GM23338 (cell line): ENCODE measurements at regions not wholly inside any gene's neighbourhood (a gene's known extent, or its start where the extent isn't known, plus 50 kb on each side); places are given as distances from the start of the nearest gene placed in this dataset.

ENCODE experiments used
- ATAC-seq: fragments of 200-7000 bp; cut with Tn5 transposase; 3 replicates; pipeline ENCODE4 v1.9.1; 2020
- DNase-seq: peaks from one replicate; pipeline ENCODE4 v3.0.0-alpha.2; 2015; ENCODE audit warnings: low spot score
- H2AFZ ChIP-seq: fragments of 200-600 bp; sonication (generic); 2 replicates; pipeline ENCODE4 v1.8.0; 2016; ENCODE audit warnings: antibody characterized with exemption, mild to moderate bottlenecking, moderate library complexity
- H3F3A ChIP-seq: fragments of 200-600 bp; sonication (generic); replicated peaks from 2 replicates; pipeline ENCODE4 v1.8.0; 2017; ENCODE audit warnings: antibody characterized with exemption, mixed run types, low read depth
- H3K27ac ChIP-seq: fragments of 200-600 bp; sonication (generic); 2 replicates; pipeline ENCODE4 v1.6.1; 2016; ENCODE audit warnings: low read depth
- H3K27me3 ChIP-seq: fragments of 200-600 bp; sonication (generic); 2 replicates; pipeline ENCODE4 v1.8.0; 2016; ENCODE audit warnings: mild to moderate bottlenecking, mixed run types, moderate library complexity; ENCODE audit not compliant: insufficient read depth
- H3K36me3 ChIP-seq: fragments of 200-600 bp; sonication (generic); 2 replicates; pipeline ENCODE4 v1.8.0; 2016; ENCODE audit warnings: mild to moderate bottlenecking; ENCODE audit not compliant: insufficient read depth
- H3K4me1 ChIP-seq: fragments of 200-600 bp; sonication (generic); 2 replicates; pipeline ENCODE4 v1.8.0; 2016; ENCODE audit warnings: mild to moderate bottlenecking, moderate library complexity; ENCODE audit not compliant: insufficient read depth
- H3K4me2 ChIP-seq: fragments of 200-600 bp; sonication (generic); 2 replicates; pipeline ENCODE4 v1.7.1; 2017; ENCODE audit warnings: mixed run types
- H3K4me3 ChIP-seq: fragments of 200-600 bp; sonication (generic); 2 replicates; pipeline ENCODE4 v1.6.1; 2016; ENCODE audit warnings: mixed run types
- H3K79me2 ChIP-seq: fragments of 200-600 bp; sonication (generic); replicated peaks from 2 replicates; pipeline ENCODE4 v1.8.0; 2017; ENCODE audit warnings: mild to moderate bottlenecking; ENCODE audit not compliant: insufficient read depth
- H3K9me2 ChIP-seq: fragments of 200-600 bp; sonication (generic); 2 replicates; pipeline ENCODE4 v1.8.0; 2017; ENCODE audit not compliant: insufficient read depth
- H4K20me1 ChIP-seq: fragments of 200-600 bp; sonication (generic); replicated peaks from 2 replicates; pipeline ENCODE4 v1.8.0; 2017; ENCODE audit warnings: mild to moderate bottlenecking; ENCODE audit not compliant: insufficient read depth
- H3K27ac Mint-ChIP-seq: 2 replicates; pipeline ENCODE4 v1.8.0; 2020; ENCODE audit warnings: inconsistent platforms, mild to moderate bottlenecking, moderate library complexity, mixed read lengths
- H3K27me3 Mint-ChIP-seq: 3 replicates; pipeline ENCODE4 v1.8.0; 2022; ENCODE audit warnings: low read depth, mild to moderate bottlenecking, moderate library complexity, mixed read lengths, inconsistent platforms; ENCODE audit not compliant: insufficient read depth, poor library complexity
- H3K36me3 Mint-ChIP-seq: 3 replicates; pipeline ENCODE4 v1.8.0; 2021; ENCODE audit warnings: low read depth, mild to moderate bottlenecking, inconsistent platforms, moderate library complexity, mixed read lengths
- H3K4me1 Mint-ChIP-seq: 3 replicates; pipeline ENCODE4 v1.8.0; 2020; ENCODE audit warnings: mild to moderate bottlenecking, inconsistent platforms, mixed read lengths
- H3K4me3 Mint-ChIP-seq: 3 replicates; pipeline ENCODE4 v1.8.0; 2021; ENCODE audit warnings: moderate library complexity, mild to moderate bottlenecking, inconsistent platforms, mixed read lengths
- H3K9me3 Mint-ChIP-seq: 3 replicates; pipeline ENCODE4 v1.8.0; 2020; ENCODE audit warnings: moderate library complexity, mild to moderate bottlenecking, inconsistent platforms, mixed read lengths
- CREB1 ChIP-seq: fragments of 250-450 bp; sonication (Bioruptor Pico); IDR thresholded peaks from 2 replicates; pipeline ENCODE4 v1.5.0; 2020; ENCODE audit warnings: low read depth, mild to moderate bottlenecking, moderate library complexity
- NANOG ChIP-seq: IDR thresholded peaks from 2 replicates; pipeline ENCODE4 v1.6.1; 2016; ENCODE audit warnings: antibody characterized with exemption, borderline replicate concordance
- ZNF114 ChIP-seq: fragments of 250-450 bp; sonication (Bioruptor Pico); IDR thresholded peaks from 2 replicates; pipeline ENCODE4 v1.5.0; 2020; ENCODE audit warnings: mild to moderate bottlenecking, moderate library complexity
- TF ChIP-seq, protein P1 (sequence below), 2 experiments: fragments of 200-600 bp in 1 of 2; sonication (generic) in 1 of 2; conservative IDR thresholded peaks; 2 replicates each; pipeline versions ENCODE4 v1.5.1 to v1.6.1; 2016 to 2017; ENCODE audit warnings: antibody characterized with exemption in 2 of 2, low read depth in 2 of 2, mild to moderate bottlenecking in 2 of 2, moderate library complexity in 1 of 2
- TF ChIP-seq, protein P2 (sequence below): IDR thresholded peaks from 2 replicates; pipeline ENCODE4 v1.6.1; 2016; ENCODE audit warnings: antibody characterized with exemption
- TF ChIP-seq, protein P3 (sequence below): IDR thresholded peaks from one replicate; pipeline ENCODE4 v1.6.1; 2018; ENCODE audit warnings: antibody characterized with exemption; ENCODE audit not compliant: unreplicated experiment

DNA sequence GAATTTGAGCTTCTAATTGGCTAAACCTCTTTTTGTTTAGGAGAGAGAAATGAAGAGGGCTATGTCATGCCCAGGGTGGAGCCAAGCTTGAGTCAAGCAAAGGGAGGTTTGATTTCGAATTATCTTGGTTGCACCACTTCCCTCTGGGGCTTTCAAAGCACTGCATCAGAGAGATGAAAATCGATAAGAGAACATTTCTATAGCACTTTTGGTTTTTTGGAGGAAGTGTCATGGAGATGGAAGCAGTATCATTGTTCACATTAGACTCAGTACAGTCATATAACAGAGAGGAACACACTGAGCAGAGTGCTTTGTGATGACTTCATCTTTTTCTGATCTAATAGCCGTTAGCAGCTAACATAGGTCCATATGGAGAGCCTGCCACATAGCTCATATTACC, 120.3 kb upstream of the UXS1 start (continued):
- TF ChIP-seq, protein P1, sequence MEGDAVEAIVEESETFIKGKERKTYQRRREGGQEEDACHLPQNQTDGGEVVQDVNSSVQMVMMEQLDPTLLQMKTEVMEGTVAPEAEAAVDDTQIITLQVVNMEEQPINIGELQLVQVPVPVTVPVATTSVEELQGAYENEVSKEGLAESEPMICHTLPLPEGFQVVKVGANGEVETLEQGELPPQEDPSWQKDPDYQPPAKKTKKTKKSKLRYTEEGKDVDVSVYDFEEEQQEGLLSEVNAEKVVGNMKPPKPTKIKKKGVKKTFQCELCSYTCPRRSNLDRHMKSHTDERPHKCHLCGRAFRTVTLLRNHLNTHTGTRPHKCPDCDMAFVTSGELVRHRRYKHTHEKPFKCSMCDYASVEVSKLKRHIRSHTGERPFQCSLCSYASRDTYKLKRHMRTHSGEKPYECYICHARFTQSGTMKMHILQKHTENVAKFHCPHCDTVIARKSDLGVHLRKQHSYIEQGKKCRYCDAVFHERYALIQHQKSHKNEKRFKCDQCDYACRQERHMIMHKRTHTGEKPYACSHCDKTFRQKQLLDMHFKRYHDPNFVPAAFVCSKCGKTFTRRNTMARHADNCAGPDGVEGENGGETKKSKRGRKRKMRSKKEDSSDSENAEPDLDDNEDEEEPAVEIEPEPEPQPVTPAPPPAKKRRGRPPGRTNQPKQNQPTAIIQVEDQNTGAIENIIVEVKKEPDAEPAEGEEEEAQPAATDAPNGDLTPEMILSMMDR (conservative IDR thresholded peaks at IDR 0.05; ENCODE audit: low read depth in 2 of 2), result no peak
- TF ChIP-seq CREB1, result no peak

DNA sequence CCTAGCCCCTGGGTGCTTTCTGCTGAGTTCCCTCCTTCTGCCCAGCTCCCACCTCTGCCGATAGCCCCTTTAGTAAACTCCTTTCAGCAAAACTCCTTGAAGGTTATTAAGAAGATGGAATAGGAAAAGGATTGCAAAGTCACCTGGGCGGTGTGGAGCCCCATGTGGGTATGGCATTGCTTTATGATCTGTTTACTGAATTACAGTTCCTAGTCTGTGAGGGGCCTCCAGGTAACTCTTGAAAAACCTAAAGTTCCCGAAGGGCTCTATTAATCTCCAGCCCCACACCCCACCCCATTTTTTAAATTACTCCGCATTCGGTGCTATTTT, 116.9 kb upstream of the UXS1 start:
- Histone ChIP-seq H3F3A (no peaks in the 10 kb centered on the region), H3K27me3 (no peaks in the 10 kb centered on the region), H3K9me2 (no peaks in the 10 kb centered on the region), H4K20me1 (no peaks in the 10 kb centered on the region), H3K4me1 (no peaks in the 10 kb centered on the region), H3K79me2 (no peaks in the 10 kb centered on the region), H2AFZ (peak overlapping the region; percentile 96), H3K4me3 (no peak overlapping the region), H3K36me3 (no peaks in the 10 kb centered on the region), H3K4me2 (no peak overlapping the region), H3K27ac (no peak overlapping the region)
- Mint-ChIP-seq H3K27ac (no peak overlapping the region; the same call in 1 of the 2 replicates), H3K4me1 (peaks cover 5% of the 10 kb centered on the region; the same call in 2 of the 3 replicates), H3K4me3 (no peak overlapping the region), H3K9me3 (no peaks in the 10 kb centered on the region), H3K36me3 (no peaks in the 10 kb centered on the region), H3K27me3 (peaks cover 5% of the 10 kb centered on the region)
- DNase-seq (no peak), ATAC-seq (no peak; the same call in 2 of the 3 replicates)
- TF ChIP-seq ZNF114 (CRISPR knock-in tag) (no peak), NANOG (no peak)
- TF ChIP-seq, protein P2, sequence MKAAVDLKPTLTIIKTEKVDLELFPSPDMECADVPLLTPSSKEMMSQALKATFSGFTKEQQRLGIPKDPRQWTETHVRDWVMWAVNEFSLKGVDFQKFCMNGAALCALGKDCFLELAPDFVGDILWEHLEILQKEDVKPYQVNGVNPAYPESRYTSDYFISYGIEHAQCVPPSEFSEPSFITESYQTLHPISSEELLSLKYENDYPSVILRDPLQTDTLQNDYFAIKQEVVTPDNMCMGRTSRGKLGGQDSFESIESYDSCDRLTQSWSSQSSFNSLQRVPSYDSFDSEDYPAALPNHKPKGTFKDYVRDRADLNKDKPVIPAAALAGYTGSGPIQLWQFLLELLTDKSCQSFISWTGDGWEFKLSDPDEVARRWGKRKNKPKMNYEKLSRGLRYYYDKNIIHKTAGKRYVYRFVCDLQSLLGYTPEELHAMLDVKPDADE, result no peak
- TF ChIP-seq, protein P1 (conservative IDR thresholded peaks at IDR 0.05; ENCODE audit: low read depth in 2 of 2), result no peak; a peak in 1 of 4 replicates
- TF ChIP-seq, protein P3, sequence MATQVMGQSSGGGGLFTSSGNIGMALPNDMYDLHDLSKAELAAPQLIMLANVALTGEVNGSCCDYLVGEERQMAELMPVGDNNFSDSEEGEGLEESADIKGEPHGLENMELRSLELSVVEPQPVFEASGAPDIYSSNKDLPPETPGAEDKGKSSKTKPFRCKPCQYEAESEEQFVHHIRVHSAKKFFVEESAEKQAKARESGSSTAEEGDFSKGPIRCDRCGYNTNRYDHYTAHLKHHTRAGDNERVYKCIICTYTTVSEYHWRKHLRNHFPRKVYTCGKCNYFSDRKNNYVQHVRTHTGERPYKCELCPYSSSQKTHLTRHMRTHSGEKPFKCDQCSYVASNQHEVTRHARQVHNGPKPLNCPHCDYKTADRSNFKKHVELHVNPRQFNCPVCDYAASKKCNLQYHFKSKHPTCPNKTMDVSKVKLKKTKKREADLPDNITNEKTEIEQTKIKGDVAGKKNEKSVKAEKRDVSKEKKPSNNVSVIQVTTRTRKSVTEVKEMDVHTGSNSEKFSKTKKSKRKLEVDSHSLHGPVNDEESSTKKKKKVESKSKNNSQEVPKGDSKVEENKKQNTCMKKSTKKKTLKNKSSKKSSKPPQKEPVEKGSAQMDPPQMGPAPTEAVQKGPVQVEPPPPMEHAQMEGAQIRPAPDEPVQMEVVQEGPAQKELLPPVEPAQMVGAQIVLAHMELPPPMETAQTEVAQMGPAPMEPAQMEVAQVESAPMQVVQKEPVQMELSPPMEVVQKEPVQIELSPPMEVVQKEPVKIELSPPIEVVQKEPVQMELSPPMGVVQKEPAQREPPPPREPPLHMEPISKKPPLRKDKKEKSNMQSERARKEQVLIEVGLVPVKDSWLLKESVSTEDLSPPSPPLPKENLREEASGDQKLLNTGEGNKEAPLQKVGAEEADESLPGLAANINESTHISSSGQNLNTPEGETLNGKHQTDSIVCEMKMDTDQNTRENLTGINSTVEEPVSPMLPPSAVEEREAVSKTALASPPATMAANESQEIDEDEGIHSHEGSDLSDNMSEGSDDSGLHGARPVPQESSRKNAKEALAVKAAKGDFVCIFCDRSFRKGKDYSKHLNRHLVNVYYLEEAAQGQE, result no peak
